Stimulated activated CD4-positive, alpha-beta T cell treated with anti-CD3 and anti-CD28 coated beads, Interleukin-2, amount 100 ng/mL, for 24 hours (primary cell): ENCODE measurements at regions not wholly inside any gene's neighbourhood (a gene's known extent, or its start where the extent isn't known, plus 50 kb on each side); places are given as distances from the start of the nearest gene placed in this dataset.

Experiments
- DNase-seq, 2 donors: peaks; one replicate each; pipeline ENCODE4 v3.0.0-alpha.2; 2020

DNA sequence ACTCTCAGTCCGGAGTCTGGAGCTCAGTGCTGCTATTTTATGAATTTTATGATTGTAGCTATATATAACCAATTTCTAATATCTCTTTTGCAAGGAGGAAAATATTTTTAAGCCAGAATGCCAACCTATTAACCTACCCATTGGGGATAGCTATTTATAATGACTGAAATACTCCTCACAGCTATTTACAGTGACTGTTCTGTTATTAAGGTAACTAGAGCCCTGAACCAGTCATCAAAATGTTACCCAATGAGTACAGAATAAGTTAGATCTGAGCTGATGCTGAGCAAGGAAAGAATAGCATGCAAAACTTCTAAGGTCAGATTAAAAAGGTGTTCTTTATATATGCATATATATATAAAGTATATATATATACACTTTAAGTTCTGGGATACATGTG is 79.6 kb upstream of the PPP2R3A start:
- no peak for DNase-seq

DNA sequence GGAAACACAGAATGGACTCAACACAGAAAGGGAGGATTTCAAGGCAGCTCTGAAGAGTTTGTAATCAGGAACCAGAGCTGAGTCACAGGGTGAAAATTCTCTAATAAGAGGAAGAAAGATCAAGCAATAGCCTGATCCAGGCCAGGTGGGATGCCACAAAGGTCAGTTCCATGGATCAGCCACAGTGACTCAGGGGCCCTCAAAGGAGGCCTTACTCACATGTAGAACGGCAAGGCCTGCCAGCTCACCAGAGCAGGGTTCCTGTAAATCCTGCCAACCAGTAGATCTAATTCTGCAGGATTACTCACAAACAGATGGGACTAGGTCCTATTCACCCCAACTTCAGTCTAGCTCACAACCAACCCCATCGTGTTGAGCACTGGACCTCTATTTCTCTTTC is 78.3 kb upstream of the PPP2R3A start:
- DNase-seq = no peak

DNA sequence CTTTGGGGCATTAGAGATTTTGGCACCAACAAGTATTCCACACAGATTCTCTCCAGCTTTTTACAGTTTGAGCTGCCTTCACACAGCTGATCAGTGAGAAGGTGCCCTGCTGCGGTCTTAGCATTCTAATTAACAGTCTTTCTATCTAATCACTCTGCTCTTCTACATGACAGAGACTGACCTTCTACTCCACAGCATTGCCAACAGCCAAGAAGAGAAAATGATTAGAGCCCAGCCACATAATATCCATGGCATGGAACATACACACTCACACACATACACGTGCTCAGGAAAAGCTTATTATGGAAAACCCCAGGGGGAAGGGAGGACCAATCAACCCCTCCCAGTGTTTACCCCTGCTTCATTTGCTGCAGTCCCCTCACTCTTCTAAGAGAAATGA is 76.1 kb upstream of the PPP2R3A start:
- no peak for DNase-seq

DNA sequence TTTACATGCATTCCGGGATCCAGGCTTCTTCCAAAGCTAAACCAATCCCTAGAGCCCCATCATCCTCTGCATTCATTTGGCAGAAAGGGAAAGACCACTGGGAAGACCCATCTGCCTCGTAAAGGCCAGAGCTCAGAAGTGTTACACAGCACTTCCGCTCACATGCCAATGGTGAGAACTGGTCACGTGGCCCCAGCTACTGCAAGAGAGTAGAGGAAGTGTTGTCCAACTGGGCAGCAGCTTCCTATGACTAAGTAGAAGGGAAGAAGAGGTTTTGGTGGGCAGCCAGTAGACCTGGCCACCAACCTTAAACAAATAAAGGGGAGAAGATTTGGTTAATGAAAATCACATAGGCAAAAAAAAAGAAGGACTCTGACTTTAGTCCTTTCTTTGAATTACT is 74.4 kb upstream of the PPP2R3A start:
- DNase-seq = no peak

DNA sequence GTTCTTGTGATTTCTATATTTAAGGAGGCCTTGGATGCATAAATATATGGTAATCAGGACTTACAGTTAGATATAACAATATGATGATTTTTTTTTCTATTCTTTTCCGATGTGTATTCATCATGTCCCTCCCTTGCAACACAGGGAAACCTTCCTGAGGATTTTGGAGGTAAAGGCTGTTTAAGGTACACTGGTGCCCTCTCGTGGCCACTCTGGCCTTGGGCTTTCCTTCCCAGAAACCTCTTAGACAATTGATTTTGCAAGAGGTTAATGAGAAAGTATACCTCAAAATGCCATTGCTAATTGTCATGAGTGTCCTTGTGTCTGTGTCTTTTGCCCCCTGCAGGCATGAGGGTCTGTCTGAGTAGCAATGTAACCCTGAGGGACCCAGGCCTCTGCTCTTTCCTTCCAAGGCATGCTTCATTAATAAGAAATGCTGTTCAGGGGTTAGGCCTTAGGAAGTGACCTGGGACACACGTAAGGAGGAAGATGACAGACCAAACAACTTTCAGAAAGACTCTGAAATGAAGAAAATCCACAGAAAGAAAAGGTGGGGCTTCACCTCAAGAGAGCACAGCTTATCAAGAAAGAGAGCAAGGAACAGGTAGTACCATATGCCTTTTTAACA is 70.3 kb upstream of the PPP2R3A start:
- DNase-seq = peak; percentile 42 to 68

DNA sequence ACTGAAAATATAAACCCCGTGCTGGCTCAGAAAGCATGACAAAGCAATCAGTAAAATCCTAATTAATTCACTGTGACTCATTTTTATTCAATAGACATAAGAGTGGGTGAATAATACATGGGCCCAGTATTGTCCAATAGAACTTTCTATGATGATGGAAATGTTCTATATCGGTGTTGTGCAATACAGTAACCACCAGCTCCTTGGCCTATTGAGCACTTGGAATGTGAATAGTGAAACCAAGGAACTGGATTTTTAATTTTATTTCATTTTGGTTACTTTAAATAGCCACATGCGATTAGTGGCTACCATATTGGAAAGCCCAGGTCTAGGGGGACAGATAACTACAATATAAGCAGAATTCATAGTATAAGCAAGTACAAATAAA is 69.8 kb upstream of the PPP2R3A start:
- DNase-seq = no peak

DNA sequence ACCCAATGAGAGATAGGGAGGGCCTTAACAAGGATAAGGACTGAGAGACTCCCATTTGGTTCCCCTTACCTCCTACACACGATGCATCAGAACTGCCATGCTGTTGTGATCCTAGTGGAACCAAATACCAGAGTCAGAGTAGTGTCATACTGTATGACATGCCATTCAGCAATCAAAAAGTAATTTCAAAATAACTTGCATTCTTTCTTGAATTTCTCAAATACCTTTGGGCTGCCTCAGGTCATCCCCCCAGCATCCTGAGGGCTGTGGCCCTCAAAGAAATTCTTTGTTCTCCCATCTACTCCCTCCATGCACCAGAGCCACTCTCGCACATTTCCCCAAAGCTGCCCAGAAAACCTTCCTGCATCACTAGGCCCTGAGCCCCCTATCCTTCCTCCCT is 68.9 kb upstream of the PPP2R3A start:
- no peak for DNase-seq

DNA sequence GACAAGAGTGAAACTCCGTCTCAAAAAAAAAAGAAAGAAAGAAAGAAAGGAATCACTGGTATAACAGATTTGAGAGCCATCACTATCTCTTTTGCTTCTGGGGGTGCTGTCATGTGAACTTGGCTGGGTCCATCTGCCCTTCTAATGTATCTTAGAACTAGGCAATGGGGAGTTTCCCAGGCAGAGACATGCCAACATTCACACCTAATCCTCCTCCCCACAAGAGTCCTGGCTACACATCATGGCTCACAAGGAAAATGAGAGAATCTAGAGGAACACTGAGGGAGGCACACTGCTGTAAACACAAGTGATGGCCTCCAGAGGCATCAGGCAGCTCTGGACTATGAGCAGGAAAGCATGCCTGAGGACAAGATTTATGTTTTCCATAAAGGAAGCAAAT is 67.8 kb upstream of the PPP2R3A start:
- no peak for DNase-seq

DNA sequence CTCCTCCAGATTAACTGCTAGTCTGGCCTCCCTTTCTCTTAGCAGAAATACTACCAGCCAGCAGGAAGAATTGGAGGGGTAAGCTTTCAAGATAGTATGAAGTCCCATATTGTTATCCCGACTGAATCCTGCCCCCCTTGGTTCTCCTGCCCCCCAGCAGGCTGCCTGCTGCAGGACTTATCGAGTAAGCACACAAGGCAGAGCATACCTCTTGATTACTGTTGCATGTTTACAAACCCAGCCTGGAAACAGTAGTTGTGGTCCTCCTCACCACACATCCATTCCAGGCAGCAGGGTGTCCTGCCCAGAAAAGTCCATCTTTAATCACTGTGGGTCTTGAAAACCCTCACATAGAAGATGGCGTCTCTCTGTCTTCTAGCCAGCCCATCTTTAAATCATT is 66.8 kb upstream of the PPP2R3A start:
- no peak for DNase-seq

DNA sequence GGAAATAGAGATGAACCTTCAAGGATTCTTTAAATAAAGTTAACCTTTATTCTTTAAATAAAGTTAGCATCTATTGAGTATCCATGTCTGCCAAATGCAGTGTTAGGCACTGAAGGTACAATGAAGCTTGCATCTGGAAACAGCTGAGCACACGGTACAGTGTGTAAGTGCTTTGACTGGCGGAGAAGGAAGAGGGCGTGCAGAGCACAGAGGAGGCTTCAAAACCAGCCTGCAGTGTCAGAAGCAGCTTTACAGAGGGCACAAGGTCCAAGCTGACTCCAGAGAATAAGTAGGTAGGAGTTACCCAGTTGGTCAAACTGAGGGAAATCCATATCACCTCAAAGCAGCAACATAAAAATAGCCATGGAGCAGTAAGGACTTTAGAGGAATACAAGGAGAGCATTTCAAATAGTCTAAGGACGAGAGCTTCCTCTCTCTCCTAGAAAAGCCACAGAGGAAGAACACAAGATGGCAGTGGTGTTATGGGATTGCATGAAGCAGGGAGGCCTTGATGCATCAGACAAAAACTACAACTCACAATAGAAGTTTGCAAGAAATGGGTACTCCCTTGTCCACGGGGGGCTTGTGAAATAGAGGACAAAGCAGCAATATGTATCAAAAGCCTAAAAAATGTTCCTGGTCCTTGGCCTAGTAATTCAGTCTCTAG is 60.3 kb upstream of the PPP2R3A start:
- no peak for DNase-seq

DNA sequence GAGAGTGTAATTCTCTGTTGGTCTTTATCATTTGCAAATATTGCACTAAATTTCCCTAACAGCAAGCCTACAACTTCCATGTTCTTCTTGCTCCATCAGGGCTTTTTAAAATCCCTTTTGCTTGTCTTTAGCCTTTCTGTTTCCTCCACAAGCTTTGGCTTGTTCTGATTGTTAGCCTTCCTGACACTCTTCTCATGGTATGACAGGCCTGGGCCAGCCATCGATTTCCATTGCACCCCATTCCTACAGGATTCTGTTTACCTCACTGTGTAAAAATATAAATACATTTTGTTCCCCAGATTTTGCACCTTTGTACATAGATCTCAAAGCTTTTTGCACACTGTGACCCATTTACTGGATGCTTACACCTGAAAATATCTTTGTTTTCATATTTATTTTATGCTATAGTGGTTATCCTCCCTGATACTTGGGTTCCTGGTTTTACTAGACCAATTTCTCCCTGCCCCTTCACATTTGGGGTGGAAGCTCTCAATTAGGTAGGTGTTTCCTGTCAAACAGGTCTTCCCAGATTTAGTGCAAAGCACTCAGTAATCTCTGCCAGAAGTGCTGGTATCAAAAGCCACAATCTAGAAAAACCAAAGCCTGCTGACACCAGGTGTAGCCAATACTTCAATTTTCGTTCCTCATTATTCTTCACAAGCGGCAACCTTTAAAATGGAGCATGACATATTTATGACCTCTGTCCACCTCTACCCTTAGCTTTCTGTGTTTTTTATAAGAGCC is 57.9 kb upstream of the PPP2R3A start:
- no peak for DNase-seq

DNA sequence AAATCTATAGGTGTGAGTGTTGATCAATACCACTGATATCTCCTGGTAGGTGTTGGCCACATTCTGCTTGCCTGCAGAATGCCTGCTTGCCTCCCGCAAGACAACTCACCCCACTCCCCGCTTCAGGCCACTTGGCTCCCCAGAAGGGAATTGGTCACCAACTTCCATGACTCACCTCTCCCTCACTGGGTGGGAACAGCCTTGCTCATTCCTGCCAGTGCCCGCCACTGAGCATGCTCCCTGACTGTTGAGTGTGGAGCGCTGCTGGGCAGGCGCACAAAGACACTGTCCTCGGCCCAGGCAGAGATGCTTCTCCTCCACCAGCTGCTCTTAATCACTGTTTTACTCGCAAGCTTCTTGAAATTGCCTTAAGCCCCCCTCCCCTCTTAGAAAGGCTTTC is 57.3 kb upstream of the PPP2R3A start:
- DNase-seq = no peak

DNA sequence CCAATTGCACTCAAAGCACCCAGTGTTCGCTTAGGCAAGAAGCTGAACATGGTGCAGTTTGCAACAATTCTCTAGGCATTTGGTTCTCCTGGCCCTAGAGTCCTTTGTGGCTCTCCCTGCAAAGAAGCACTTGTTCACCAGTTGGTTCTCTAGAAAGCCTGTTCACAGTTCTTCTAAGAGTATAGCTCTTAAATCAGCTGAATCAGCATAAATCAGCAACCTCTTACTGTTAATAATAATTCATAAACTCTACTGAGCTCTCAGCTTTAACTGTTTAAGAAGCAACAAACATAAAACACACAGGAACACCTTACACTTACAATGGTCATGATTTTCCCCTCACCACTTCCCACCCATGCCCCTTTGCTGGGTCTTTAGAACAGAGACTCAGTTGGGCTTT is 56.8 kb upstream of the PPP2R3A start:
- no peak for DNase-seq

DNA sequence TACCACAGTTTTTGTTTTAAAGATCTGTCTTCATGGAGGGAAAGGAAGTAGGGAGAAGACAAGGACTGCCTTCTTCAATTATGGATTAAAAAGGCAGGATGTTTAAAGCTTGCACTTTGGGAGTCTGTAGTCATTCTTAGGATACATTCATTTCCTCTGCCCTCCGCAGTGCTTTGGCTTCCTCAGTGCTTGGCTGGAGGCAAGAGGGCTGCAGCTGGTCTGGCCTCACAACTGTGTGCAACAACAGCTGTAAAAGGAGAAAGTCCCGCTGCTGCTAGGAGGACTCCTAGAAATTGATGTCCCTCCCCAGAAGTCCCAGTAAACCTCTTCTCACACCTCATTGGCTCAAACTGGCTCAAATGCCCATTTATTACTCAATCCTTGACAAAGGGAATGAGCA is 54.4 kb upstream of the PPP2R3A start:
- no peak for DNase-seq

DNA sequence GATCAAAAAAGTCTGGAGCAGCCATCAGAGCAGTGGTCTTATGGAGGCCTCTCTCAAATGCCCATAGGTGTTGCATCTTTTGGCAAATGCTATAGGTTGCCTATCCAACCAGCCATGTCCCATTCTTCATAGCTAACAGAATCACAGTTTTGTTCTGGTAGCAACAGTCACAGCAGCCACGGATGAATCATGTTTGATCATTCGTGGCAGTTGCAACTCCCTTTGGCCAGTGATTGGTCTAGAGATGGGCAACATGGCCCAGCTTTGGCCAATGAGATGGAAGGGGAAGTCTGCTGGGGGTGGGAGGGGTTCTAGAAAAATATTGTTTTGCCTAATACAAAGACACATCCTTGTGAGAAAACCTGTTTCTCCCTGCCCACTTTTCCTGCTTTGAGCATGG is 50.3 kb upstream of the PPP2R3A start:
- no peak for DNase-seq
